Bronchial epithelial cell (primary cell): ENCODE measurements at regions not wholly inside any gene's neighbourhood (a gene's known extent, or its start where the extent isn't known, plus 50 kb on each side); places are given as distances from the start of the nearest gene placed in this dataset.
"Not testable (repeated sequence)": the region's sequence is repeated elsewhere in the genome, so short reads cannot be mapped to it uniquely, and the experiment has no call there.

Source experiments
- DNase-seq: peaks from one replicate; pipeline ENCODE4 v3.0.0-alpha.2; 2010; ENCODE audit warnings: low read depth
- FAIRE-seq: peaks from 2 replicates; lab custom pipeline; 2011; peaks lifted over from hg19 to GRCh38; lab: Jason Lieb, UNC
- H3K27me3 ChIP-seq: 2 replicates; pipeline ENCODE4 v1.5.1; 2011; ENCODE audit warnings: low read length; ENCODE audit not compliant: control insufficient read depth, insufficient read depth
- H3K36me3 ChIP-seq: 2 replicates; pipeline ENCODE4 v1.5.1; 2011; ENCODE audit warnings: low read length; ENCODE audit not compliant: control insufficient read depth, insufficient read depth
- H3K4me3 ChIP-seq: 2 replicates; pipeline ENCODE4 v1.5.1; 2011; ENCODE audit warnings: mild to moderate bottlenecking, low read depth, low read length, control low read depth

DNA sequence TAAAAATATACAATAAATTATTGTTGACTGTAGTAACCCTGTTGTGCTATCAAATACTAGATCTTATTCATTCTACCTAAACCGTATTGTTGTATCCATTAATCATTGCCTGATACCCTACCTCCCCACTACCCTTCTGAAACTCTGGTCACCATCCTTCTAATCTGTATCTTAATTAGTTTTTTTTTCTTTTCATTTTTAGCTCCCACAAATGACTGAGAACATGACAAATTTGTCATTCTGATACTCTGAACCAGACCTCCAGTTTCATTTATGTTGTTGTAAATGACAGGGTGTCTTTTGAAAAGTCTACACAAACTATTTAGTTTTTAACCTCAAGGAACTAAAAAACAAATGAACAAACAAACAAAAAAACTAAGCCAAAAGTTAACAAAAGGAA lies 185.1 kb downstream of the ZFY start:
- H3K27me3 ChIP-seq, FAIRE-seq, H3K4me3 ChIP-seq, H3K36me3 ChIP-seq, DNase-seq: not testable (repeated sequence)

DNA sequence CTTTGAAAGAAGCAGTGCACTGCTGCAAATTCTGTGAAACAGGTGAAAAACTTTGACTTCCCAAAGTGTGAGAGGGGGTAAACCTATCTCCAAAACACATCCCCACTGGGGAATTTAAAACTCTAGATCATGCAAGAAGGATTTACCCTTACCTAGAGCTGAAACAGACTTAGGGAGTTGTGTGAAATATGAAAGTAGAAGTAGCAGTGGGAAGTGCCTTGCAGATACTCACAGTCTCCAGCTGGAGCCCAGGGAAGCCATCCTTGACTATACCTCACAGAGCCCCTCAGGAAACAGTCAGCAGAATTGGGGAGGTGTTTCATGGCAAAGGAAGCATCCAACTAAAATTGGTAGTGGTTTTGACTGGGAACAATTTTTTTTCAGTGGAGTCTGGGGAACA lies 185.5 kb downstream of the ZFY start:
- not testable (repeated sequence) for H3K36me3 ChIP-seq, H3K4me3 ChIP-seq, DNase-seq, FAIRE-seq, H3K27me3 ChIP-seq

DNA sequence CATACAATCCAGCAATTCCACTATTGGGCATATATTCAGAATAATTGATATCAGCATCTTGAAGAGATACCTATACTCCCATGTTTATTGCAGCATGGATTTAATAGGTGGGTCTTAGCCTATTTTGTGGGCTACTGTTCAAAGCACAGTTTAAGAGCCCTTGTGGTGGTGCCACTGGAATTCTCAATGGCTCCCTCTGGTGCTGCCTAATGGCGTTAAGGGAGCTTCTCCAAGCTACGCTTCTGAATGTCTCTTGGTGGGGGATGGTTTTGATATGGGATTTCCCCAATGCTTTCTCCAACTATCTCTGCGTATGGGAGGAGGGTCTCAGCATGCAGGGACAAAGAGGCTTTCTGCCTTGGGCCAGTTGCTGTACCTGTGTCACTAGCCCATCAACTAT lies 188.3 kb downstream of the ZFY start:
- not testable (repeated sequence) for FAIRE-seq, DNase-seq, H3K27me3 ChIP-seq, H3K4me3 ChIP-seq, H3K36me3 ChIP-seq

DNA sequence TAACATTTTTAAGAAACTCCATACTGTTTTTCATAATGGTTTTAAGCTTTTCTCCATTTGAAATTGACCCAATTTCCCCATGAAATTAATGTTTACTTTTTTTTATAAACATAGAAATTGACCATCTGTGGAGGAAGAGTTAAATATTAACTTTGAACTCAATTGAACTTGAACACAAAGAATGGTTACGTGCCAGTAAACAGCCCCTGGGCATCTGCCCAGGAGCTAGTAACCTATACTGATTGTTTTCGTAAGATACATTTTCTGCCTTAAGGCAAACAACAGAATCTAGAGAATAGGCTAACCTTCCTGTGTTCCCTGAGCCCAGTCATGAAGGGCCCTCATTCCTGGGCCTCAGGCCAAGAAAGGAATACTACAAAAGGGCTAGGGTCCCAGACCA lies 235.9 kb downstream of the ZFY start:
- not testable (repeated sequence) for H3K36me3 ChIP-seq, DNase-seq, H3K27me3 ChIP-seq, H3K4me3 ChIP-seq, FAIRE-seq

DNA sequence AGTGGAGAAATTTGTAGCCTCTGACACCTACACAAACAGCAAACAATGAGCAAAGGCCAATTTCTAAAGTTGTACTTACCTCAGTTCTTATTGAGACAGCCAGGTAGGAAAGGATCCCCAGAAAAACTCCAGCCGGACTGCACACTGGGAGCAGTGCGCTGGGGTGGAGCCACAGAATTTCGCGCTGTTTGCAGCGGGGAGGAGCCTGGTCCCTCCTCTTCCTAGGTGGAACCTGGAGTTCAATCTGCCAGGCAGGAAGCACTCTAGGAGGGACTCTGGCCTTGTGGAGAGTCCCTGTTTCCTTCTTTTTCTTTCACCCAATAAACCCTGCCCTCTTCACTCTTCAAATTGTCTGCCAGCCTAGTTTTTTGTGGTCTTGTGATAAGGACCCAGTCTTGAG lies 259.9 kb downstream of the ZFY start:
- H3K4me3 ChIP-seq, H3K36me3 ChIP-seq, H3K27me3 ChIP-seq, FAIRE-seq, DNase-seq: not testable (repeated sequence)

DNA sequence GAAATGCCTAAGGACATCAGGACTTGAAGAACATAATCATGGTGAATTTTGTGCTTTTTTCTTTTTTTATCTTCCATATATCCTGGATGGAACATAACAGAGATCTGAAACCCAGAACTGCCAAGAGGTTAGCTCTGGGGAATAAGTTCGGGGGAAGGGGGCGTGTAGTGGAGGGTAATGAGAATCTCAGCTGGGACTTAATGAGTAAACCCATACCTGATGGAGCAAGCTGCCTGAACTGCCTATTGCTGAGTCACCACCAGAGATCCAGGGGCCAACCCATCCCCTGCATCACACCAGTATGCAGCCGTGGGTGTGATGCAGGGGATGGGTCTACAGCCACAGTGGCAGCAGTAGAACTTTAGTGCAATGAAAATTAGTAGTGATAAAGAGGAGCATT lies 267.1 kb downstream of the ZFY start:
- not testable (repeated sequence) for DNase-seq, FAIRE-seq, H3K27me3 ChIP-seq, H3K36me3 ChIP-seq, H3K4me3 ChIP-seq

DNA sequence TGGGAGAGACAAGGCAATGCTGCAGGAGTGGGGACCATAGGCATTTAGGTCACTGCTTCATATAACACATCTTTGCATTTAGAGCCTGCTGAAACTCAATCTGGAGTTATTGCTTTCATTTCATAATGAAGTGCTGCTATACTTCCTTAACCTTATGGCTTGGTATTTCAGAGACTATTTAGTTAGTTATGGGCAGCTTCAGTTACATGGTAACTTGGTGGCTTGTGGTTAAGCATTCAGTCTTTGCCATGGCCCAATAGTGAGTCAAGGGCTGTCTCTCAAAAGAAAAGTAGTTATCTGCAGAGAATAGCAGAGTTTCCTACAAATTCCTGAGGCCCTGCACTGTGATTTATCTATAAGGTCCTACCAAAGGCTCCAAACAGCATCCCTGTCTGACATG lies 271.6 kb downstream of the ZFY start:
- FAIRE-seq, H3K4me3 ChIP-seq: not testable (repeated sequence)

DNA sequence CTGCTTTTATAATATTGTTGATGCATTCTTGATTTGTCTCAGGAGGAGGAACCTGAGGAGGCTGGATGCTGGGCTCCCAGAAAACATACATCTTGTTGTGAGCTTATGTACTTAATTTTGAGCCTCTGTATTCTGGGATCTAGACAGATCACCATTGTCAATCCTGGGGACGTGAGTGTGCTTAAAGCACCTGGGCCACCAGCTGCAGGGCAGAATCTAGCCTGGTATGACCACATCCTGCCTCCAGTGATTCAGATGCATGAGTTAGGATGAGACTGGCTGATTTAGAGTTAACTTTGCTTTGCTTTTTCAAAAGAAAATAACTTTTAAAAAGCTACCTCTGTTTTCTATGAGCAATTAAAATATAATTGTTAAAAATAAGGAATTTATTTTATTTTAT lies 278.0 kb downstream of the ZFY start:
- H3K27me3 ChIP-seq, FAIRE-seq, H3K36me3 ChIP-seq, H3K4me3 ChIP-seq, DNase-seq: not testable (repeated sequence)

More for the DNA sequence above, 271.6 kb downstream of the ZFY start:
- H3K27me3 ChIP-seq, H3K36me3 ChIP-seq, DNase-seq: not testable (repeated sequence)

DNA sequence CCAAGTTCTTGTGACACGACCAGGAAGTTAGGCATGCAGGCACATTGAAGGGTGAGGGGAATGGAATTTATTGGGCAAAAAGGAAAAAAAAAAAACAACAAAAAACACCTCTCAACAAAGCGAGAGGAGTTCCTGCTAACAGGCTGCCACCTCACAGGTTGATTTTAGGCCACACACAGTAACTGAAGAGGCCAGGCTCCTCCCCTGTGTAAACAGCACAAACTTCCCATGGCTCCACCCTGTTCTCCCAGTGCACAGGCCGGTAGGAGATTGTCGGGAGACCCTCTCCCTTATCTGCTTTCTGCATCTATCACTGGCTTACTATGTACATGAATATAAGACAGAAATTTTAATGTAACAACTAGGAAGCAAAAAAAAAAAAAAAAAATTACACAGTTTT lies 283.0 kb downstream of the ZFY start:
- FAIRE-seq, H3K36me3 ChIP-seq, H3K27me3 ChIP-seq, DNase-seq, H3K4me3 ChIP-seq: not testable (repeated sequence)

DNA sequence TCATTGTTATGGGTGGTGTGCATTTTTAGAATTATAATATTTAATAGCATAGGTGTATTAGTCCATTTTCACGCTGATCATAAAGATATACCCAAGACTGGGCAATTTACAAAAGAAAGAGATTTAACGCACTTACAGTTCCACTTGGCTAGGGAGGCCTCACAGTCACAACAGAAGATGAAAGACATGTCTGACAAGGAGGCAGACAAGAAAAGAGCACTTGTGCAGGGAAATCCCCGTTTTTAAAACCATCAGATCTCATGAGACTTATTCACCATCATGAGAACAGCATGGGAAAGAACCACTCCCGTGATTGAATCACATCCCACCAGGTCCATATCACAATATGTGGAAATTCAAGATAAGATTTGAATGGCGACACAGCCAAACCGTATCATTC lies 283.4 kb downstream of the ZFY start:
- not testable (repeated sequence) for H3K27me3 ChIP-seq, H3K4me3 ChIP-seq, H3K36me3 ChIP-seq, FAIRE-seq, DNase-seq

DNA sequence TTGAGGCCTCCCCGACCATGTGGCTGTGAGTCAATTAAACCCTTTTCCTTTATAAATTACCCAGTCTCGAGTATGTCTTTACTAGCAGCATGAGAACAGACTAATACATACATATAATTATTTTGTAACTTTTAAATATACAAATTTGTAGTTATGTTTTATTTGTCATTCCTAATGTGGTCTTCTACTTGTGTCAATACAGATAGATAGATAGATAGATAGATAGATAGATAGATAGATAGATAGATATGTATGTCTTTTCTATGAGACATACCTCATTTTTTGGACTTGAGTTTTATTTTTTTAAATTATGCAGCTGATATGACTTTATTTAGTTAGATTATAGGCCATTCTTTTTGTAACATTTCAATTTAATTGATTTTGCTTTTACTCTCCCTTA lies 316.0 kb upstream of the TGIF2LY start:
- DNase-seq, H3K27me3 ChIP-seq, H3K4me3 ChIP-seq, FAIRE-seq, H3K36me3 ChIP-seq: not testable (repeated sequence)

DNA sequence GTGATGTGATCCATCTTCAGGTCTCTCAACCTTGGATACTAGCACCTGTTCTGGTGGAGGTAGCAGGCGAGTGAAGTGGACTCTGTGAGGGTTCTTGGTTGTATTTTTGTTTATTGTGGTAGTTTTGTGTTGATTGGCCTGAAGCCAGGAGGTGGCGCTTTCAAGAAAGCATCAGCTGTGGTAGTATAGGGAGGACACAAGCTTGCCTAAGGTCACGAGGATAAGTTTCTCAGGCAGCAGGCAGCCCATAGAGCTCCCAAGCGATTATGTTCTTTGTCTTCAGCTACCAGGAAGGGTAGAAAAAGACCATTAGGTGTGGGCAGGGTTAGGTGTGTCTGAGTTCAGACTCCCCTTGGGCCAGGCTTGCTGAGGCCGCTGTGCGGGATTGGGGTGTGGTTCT lies 290.8 kb upstream of the TGIF2LY start:
- not testable (repeated sequence) for H3K27me3 ChIP-seq, FAIRE-seq, DNase-seq, H3K4me3 ChIP-seq, H3K36me3 ChIP-seq

DNA sequence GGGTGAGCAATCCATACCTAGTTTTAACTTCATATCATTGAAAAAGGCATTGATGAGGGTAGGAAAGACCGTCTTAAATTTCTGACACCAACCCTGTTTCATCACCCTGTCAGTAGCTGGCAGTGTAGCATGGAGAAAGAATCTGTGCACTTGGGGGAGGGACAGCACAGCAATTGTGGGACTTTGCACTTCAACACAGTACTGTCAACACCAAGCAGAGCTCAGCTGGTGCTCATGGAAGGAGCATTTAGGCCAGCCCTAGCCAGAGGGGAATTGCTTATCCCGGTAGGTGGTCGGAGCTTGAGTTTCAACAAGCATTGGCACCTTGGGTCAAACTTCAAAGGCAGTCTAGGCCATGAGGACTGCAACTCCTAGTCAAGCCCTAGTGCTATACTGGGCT lies 281.6 kb upstream of the TGIF2LY start:
- FAIRE-seq, H3K27me3 ChIP-seq, H3K4me3 ChIP-seq, DNase-seq, H3K36me3 ChIP-seq: not testable (repeated sequence)

DNA sequence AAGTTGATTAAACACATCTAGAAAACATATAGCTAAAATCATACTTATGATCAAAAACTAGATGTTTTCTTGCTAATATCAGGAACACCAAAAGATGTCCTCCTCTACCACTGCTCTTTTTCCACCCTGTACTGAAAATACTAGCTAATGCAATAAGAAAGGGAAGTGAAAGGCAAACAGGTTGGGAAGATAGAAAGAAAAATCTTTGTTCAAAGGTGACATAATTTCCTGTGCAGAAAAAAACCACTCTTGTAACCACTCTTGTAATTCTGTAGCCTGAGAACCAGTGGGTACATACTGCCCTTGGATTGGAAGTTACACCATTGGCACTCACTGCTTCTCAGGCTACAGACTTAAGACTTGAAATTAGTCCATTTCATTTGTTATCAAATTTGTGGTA lies 258.9 kb upstream of the TGIF2LY start:
- H3K4me3 ChIP-seq, DNase-seq, H3K27me3 ChIP-seq, FAIRE-seq, H3K36me3 ChIP-seq: not testable (repeated sequence)

DNA sequence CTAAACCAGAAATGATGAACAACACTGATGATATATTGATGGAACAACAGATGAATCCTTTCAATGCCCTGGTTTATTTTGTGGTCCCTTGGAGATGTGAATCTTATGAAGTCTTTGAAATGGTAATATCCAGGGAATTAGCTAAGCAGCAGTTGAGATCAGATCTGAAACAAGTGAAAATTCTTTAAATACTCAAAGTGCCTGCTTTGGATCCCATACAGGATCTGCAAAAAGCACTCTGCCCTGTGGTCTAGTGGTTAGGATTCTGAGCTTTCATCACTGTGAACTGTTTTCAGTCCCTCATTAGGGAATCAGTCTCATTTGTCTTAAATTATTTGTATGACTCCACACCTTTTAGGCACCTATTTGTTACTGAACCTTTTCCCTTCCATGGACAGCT lies 211.3 kb upstream of the TGIF2LY start:
- H3K27me3 ChIP-seq, FAIRE-seq, H3K36me3 ChIP-seq, H3K4me3 ChIP-seq, DNase-seq: not testable (repeated sequence)
